A673 (cell line): ENCODE measurements at regions not wholly inside any gene's neighbourhood (a gene's known extent, or its start where the extent isn't known, plus 50 kb on each side); places are given as distances from the start of the nearest gene placed in this dataset.

Experiments
- BruUV-seq: library from RNA; stranded (reverse); fragments of 400-500 nt; replicated peaks from 2 replicates; lab custom pipeline; 2021; lab: Mats Ljungman, UMichigan
- CTCF ChIA-PET: fragments of 300-600 bp; sonication (Branson Sonifier 250); formaldehyde crosslinking; loops from one replicate; lab custom pipeline; 2022; ENCODE audit warnings: antibody characterized with exemption; lab: Charles Lee
- POLR2A ChIA-PET: fragments of 300-600 bp; sonication (Branson Sonifier 250); formaldehyde crosslinking; loops from one replicate; lab custom pipeline; 2022; ENCODE audit warnings: antibody characterized with exemption; ENCODE audit not compliant: low non-redundant PET; lab: Charles Lee
- DNase-seq: peaks from one replicate; pipeline ENCODE4 v3.0.0-alpha.2; 2015; ENCODE audit warnings: low spot score
- H3K27ac ChIP-seq: fragments of 200-600 bp; sonication (generic); 2 replicates; pipeline ENCODE4 v1.5.1; 2016; ENCODE audit warnings: mixed run types, low read depth, mild to moderate bottlenecking, mixed read lengths, antibody characterized with exemption, low read length; ENCODE audit not compliant: poor library complexity, severe bottlenecking
- H3K27me3 ChIP-seq: fragments of 200-600 bp; sonication (generic); replicated peaks from 2 replicates; pipeline ENCODE4 v1.6.1; 2017; ENCODE audit warnings: mixed run types, low read depth, mild to moderate bottlenecking, mixed read lengths, antibody characterized with exemption, low read length; ENCODE audit not compliant: insufficient read depth, poor library complexity
- H3K36me3 ChIP-seq: fragments of 200-600 bp; sonication (generic); 2 replicates; pipeline ENCODE4 v1.6.1; 2016; ENCODE audit warnings: mixed run types, mild to moderate bottlenecking, mixed read lengths, antibody characterized with exemption, low read length; ENCODE audit not compliant: insufficient read depth, poor library complexity, severe bottlenecking
- H3K4me1 ChIP-seq: fragments of 200-600 bp; sonication (generic); 2 replicates; pipeline ENCODE4 v1.6.1; 2017; ENCODE audit warnings: mixed run types, mild to moderate bottlenecking, mixed read lengths, antibody characterized with exemption, low read length; ENCODE audit not compliant: insufficient read depth, poor library complexity, severe bottlenecking
- H3K4me3 ChIP-seq: fragments of 200-600 bp; sonication (generic); 2 replicates; pipeline ENCODE4 v1.5.1; 2016; ENCODE audit warnings: low read depth, mixed run types, mild to moderate bottlenecking, mixed read lengths, low read length; ENCODE audit not compliant: poor library complexity, severe bottlenecking
- H3K9me3 ChIP-seq: fragments of 200-600 bp; sonication (generic); 2 replicates; pipeline ENCODE4 v1.6.1; 2016; ENCODE audit warnings: mixed run types, low read depth, mild to moderate bottlenecking, mixed read lengths, antibody characterized with exemption, low read length; ENCODE audit not compliant: poor library complexity, severe bottlenecking
- EZH2 ChIP-seq: fragments of 200-600 bp; sonication (generic); IDR thresholded peaks from 2 replicates; pipeline ENCODE4 v1.6.1; 2017; ENCODE audit warnings: borderline replicate concordance, low read depth, mild to moderate bottlenecking, mixed read lengths, antibody characterized with exemption, low read length; ENCODE audit not compliant: poor library complexity, severe bottlenecking
- intact Hi-C: fragments of 100-400 bp; cut with micrococcal nuclease; formaldehyde crosslinking; loops from one replicate; pipeline ENCODE4 v1.10.0; 2022; ENCODE audit not compliant: unreplicated experiment
- TF ChIP-seq, protein P1 (sequence below): fragments of 300-800, 200-600 bp; sonication (generic); conservative IDR thresholded peaks from 2 replicates; pipeline ENCODE4 v1.5.1; 2017; ENCODE audit warnings: low read depth, mild to moderate bottlenecking, antibody characterized with exemption, low read length, moderate library complexity, mixed read lengths

DNA sequence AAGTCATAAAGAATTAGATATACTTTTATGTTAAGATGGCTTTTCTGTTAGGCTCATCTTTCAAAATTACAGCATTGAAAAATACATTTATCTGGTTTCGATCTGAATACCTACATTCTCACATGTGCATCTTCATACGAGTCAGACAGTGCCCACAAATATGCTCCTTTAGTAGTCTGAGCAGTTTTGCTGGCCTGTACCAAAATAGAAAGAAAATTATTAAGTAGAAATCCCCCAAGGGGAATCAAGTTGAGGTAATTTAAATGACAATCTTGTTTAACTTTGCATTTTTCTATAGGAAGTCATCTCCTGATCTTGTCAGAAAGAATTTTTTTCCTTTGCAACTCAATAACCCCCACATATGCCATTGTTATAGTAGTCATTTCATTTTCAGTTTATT lies 287.4 kb upstream of the SEMA3D start:
- H3K9me3 ChIP-seq: no peaks in the 10 kb centered on the region
- no peaks in the 10 kb centered on the region for H3K27me3 ChIP-seq
- no TSS peak for BruUV-seq
- no peak overlapping the region for H3K27ac ChIP-seq
- no peak overlapping the region for H3K4me3 ChIP-seq
- CTCF ChIA-PET: no interaction called here
- DNase-seq: no peak
- TF ChIP-seq, protein P1, sequence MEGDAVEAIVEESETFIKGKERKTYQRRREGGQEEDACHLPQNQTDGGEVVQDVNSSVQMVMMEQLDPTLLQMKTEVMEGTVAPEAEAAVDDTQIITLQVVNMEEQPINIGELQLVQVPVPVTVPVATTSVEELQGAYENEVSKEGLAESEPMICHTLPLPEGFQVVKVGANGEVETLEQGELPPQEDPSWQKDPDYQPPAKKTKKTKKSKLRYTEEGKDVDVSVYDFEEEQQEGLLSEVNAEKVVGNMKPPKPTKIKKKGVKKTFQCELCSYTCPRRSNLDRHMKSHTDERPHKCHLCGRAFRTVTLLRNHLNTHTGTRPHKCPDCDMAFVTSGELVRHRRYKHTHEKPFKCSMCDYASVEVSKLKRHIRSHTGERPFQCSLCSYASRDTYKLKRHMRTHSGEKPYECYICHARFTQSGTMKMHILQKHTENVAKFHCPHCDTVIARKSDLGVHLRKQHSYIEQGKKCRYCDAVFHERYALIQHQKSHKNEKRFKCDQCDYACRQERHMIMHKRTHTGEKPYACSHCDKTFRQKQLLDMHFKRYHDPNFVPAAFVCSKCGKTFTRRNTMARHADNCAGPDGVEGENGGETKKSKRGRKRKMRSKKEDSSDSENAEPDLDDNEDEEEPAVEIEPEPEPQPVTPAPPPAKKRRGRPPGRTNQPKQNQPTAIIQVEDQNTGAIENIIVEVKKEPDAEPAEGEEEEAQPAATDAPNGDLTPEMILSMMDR: no peak
- TF ChIP-seq EZH2: no peak
- H3K36me3 ChIP-seq: no peaks in the 10 kb centered on the region
- POLR2A ChIA-PET: no interaction called here
- intact Hi-C loops: loop anchor here (5.0 kb wide), 1 partner anchor 278 kb away; no protein-coding TSS in a partner anchor
- no peaks in the 10 kb centered on the region for H3K4me1 ChIP-seq

DNA sequence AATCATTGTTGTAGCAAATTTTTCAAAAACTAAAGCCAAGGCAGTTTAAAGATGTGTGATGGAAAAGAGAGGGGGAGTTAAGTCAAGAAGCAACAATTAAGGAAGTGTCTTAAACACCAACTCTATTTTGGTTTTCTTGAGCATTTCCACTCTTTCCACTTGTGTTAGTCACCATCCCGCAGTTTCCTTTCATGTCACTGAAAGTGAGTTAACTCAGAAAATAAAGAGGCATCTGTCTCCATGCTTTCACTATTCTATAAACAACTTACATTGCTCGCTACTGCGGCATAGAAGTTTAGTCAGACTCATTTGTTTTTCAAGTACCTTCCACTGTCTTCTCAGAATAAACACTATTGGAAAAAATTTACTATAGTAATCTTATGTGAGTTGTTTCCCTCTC lies 284.9 kb upstream of the SEMA3D start:
- TF ChIP-seq, protein P1: no peak
- TF ChIP-seq EZH2: no peak
- intact Hi-C loops: loop anchor here (5.0 kb wide), 1 partner anchor 281 kb away; no protein-coding TSS in a partner anchor
- BruUV-seq: no TSS peak
- Histone ChIP-seq H3K4me3 (no peak overlapping the region), H3K9me3 (no peaks in the 10 kb centered on the region), H3K27me3 (no peaks in the 10 kb centered on the region), H3K4me1 (no peaks in the 10 kb centered on the region), H3K27ac (no peak overlapping the region), H3K36me3 (no peaks in the 10 kb centered on the region)
- CTCF ChIA-PET: no interaction called here
- no peak for DNase-seq
- POLR2A ChIA-PET: no interaction called here

DNA sequence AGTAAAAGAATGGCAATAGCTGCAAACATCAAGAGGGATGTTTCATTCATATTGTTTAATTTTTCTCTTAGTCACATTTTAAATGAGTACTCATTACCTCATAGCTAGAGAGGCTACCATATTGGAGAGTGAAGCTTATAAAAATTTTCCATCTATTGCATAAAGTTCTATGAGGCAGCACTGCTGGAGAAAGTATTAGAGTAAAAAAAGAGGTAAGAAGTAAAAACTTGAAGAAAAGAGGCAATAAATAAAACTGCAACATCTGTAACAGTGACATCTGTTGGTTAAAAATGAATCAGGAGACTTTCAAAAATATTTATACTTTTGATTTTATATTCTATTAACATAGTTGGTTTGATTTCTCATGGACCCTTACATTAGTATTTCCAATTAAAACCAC lies 284.5 kb upstream of the SEMA3D start:
- DNase-seq: no peak
- Histone ChIP-seq H3K4me3 (no peak overlapping the region), H3K9me3 (no peaks in the 10 kb centered on the region), H3K4me1 (no peaks in the 10 kb centered on the region), H3K27me3 (no peaks in the 10 kb centered on the region), H3K36me3 (no peaks in the 10 kb centered on the region), H3K27ac (no peak overlapping the region)
- TF ChIP-seq, protein P1: no peak
- no peak for TF ChIP-seq EZH2
- CTCF ChIA-PET: no interaction called here
- intact Hi-C loops: loop anchor here (5.0 kb wide), 1 partner anchor 281 kb away; no protein-coding TSS in a partner anchor
- BruUV-seq: no TSS peak
- POLR2A ChIA-PET: no interaction called here
